ENCODE measurements at regions not wholly inside any gene's neighbourhood (a gene's known extent, or its start where the extent isn't known, plus 50 kb on each side); places are given as distances from the start of the nearest gene placed in this dataset.

- TF ChIP-seq CTCF (conservative IDR thresholded peaks at IDR 0.05) (no peak), ZFX (IDR thresholded peaks at IDR 0.05) (no peak)
Observed at GRCh38 chr1:10862743-10863335, 66.4 kb upstream of the CASZ1 start.

Measured in C4-2B (cell line).